Activated T-helper 1 cell treated with anti-CD3 and anti-CD28 coated beads, Interleukin-12 subunit alpha, Interleukin-12 subunit beta, Interleukin-2, Interleukin-4 antibody, amounts not matched to agents 30 ng/mL and 10 ng/mL and 1 ng/mL, durations not matched to agents 14 hours and 24 hours and 36 hours (primary cell): ENCODE measurements at regions not wholly inside any gene's neighbourhood (a gene's known extent, or its start where the extent isn't known, plus 50 kb on each side); places are given as distances from the start of the nearest gene placed in this dataset.

Experiments used
- DNase-seq: peaks from one replicate; pipeline ENCODE4 v3.0.0; 2021; ENCODE audit warnings: low spot score
- H3K27ac Mint-ChIP-seq: one replicate; pipeline ENCODE4 v1.8.0; 2021; ENCODE audit warnings: mild to moderate bottlenecking, mixed read lengths
- H3K27me3 Mint-ChIP-seq: one replicate; pipeline ENCODE4 v1.8.0; 2022; ENCODE audit warnings: mild to moderate bottlenecking, moderate library complexity, mixed read lengths; ENCODE audit not compliant: insufficient read depth
- H3K36me3 Mint-ChIP-seq: one replicate; pipeline ENCODE4 v1.8.0; 2021; ENCODE audit warnings: low read depth, mixed read lengths
- H3K4me1 Mint-ChIP-seq: one replicate; pipeline ENCODE4 v1.8.0; 2021; ENCODE audit warnings: low read depth, mixed read lengths
- H3K4me3 Mint-ChIP-seq: one replicate; pipeline ENCODE4 v1.8.0; 2021; ENCODE audit warnings: mild to moderate bottlenecking, moderate library complexity, mixed read lengths
- H3K9me3 Mint-ChIP-seq: one replicate; pipeline ENCODE4 v1.8.0; 2021; ENCODE audit warnings: mixed read lengths
- intact Hi-C: fragments of 100-400 bp; cut with micrococcal nuclease; formaldehyde crosslinking; loops from one replicate; pipeline ENCODE4 v1.15.1; 2024

DNA sequence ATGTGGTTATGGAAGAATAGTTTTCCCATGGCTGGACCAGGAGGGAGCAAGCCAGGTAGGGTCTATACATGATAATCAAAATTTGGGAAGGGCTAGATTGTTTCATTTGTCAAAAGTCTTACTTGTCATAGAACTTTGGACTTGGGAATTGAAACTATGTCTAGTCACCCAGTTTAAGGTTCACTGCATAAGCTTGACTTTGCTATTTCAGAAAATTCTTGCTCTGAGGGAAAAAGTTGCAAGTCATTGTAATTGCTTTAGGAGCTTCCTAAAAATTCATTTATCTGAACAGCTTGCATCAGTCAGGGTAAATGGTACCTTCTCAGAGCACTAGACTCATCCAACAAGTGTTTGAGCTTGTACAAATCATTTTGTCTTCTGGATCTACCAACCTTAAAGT is 1194.7 kb downstream of the GALC start:
- no peak overlapping the region for H3K27ac Mint-ChIP-seq
- no peak for DNase-seq
- intact Hi-C loops = no loop called here
- no peaks in the 10 kb centered on the region for H3K36me3 Mint-ChIP-seq
- H3K27me3 Mint-ChIP-seq = no peaks in the 10 kb centered on the region
- H3K9me3 Mint-ChIP-seq = peaks cover 3% of the 10 kb centered on the region
- no peaks in the 10 kb centered on the region for H3K4me1 Mint-ChIP-seq
- H3K4me3 Mint-ChIP-seq = no peak overlapping the region

DNA sequence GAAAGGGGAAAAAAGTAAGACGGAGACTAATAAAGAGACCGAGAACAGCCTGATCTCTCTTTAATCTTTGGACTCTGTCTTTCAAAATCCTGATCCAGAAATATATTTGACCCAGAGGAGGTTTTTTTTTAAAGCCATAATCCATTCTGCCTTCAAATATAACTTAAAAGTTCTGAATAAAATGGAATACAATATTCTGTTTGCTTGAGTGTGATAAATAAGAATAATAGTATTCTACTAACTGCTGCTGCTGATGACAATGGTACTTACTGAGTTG is 1196.0 kb downstream of the GALC start:
- no peak for DNase-seq
- intact Hi-C loops = no loop called here
- Mint-ChIP-seq H3K27ac (no peak overlapping the region), H3K36me3 (no peaks in the 10 kb centered on the region), H3K27me3 (no peaks in the 10 kb centered on the region), H3K4me1 (no peaks in the 10 kb centered on the region), H3K4me3 (no peak overlapping the region), H3K9me3 (peaks cover 12% of the 10 kb centered on the region)

DNA sequence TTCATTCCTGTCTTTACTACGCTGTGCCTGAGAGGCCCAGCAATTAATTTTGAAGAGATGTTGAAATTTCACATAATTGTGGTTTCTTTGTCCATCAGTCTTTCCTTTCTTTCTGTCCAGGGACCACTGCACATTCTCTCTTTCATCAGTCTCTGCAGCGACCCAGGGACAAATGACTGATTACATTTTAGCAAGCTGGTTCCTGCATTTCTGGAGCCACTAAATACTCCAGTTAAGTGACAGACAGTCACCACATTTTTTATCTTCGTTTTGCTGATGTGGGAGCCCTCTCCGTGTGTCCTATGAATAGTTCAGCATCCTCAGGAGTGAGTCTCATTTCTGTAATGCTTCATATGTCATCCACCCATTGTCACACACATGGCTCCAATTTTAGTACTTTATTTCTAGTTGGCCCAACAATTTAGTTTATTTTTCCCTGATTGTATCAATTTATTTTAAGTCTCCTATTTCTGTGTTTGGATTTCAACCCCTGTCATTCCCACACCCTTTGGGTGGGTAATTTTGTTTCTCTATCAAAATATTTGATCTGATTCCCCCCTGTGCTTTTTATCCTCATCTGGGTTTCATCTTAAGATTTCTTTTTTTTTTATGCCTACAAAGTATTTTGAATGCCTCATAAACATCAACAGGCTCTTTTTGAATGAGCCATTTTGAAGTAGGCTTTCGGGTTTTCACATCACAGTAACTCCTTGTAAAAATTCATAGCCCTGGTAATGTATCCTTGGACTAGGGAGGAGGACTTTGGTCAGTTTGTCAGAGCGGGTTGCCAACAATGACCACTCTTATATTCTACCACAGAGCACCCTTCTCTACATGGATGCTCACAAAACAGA is 1196.5 kb downstream of the GALC start:
- Mint-ChIP-seq H3K27ac (no peak overlapping the region), H3K27me3 (no peaks in the 10 kb centered on the region), H3K9me3 (peaks cover 12% of the 10 kb centered on the region), H3K4me3 (no peak overlapping the region), H3K36me3 (no peaks in the 10 kb centered on the region), H3K4me1 (no peaks in the 10 kb centered on the region)
- intact Hi-C loops = no loop called here
- no peak for DNase-seq

DNA sequence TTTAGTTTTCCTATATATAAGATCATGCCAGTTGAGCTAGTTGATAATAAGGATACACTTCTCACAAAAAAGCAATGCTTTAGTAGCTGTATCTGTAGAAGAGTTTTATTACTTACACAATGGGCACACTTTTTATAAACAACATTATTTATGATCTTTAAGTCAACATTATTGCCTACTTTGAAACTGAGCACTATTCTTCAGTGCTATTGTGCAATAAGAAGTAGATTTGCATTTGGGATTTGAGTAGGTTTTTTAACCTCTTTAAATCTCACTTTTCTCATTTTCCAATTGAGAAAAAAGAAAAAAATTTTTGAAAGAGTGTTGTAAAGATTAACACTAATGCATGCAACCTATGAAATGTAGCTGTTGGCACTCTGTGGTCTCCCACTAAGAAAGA is 1198.3 kb downstream of the GALC start:
- Mint-ChIP-seq H3K27ac (no peak overlapping the region), H3K9me3 (peaks cover 12% of the 10 kb centered on the region), H3K4me3 (no peak overlapping the region), H3K36me3 (no peaks in the 10 kb centered on the region), H3K27me3 (no peaks in the 10 kb centered on the region), H3K4me1 (no peaks in the 10 kb centered on the region)
- DNase-seq = no peak
- intact Hi-C loops = no loop called here

DNA sequence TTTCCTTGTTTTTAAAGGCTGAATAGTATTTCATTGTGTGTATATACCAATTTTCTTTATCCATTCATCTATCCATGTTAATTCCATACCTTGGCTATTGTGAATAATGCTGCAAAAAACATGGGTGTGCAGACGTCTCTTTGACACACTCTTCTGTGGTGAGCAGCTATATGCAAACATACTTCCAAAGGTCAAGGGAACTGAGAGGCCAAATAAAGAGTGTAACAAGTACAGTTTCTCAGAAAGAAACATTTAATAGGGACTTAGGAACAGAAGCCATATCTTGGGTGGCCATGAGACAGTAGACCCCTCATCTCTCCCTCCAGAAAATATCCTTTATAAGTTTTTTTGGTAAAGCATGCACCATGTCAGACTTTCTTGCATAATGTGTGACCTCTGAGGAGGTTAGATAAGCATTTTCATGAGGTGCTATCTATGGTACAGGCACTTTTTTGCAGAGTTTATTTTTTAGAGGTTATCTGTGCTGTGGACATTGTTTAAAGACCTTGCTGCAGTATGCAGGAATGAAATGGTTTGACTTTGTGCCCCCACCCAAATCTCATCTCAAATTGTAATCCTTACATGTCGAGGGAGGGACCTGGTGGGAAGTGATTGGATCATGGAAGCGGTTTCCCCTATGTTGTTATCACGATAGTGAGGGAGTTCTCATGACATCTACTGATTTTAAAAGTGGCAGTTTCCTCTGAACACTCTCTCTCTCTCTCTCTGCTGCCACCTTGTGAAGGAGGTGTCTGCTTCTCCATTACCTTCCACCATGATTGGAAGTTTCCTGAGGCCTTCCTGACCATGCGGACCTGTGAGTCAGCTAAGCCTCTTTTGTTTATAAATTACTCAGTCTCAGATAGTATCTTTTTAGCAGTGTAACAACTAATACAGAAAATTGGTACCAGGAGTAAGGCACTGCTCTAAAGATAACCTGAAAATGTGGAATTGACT is 1202.3 kb downstream of the GALC start:
- H3K36me3 Mint-ChIP-seq = no peaks in the 10 kb centered on the region
- no peaks in the 10 kb centered on the region for H3K4me1 Mint-ChIP-seq
- H3K27ac Mint-ChIP-seq = no peak overlapping the region
- intact Hi-C loops = no loop called here
- H3K27me3 Mint-ChIP-seq = no peaks in the 10 kb centered on the region
- peaks cover 9% of the 10 kb centered on the region for H3K9me3 Mint-ChIP-seq
- DNase-seq = no peak
- no peak overlapping the region for H3K4me3 Mint-ChIP-seq

DNA sequence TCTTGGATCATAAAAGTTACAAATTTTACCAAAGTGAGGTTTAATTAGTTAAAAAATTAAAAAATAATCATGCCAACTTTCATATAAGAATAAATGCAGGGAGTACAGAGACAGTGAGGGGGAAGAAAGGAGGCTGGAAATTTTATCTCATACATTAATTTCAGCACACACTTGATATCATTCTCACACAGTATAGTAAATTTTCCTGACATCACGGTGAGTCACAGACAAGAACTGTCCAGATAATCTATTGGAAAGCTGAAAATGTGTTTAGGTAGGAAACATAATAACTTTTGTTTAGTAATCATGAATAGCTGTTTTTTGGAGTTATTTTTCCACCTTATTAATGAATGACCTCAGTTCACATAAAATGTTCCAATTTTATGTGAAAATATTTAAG is 1204.8 kb downstream of the GALC start:
- Mint-ChIP-seq H3K36me3 (no peaks in the 10 kb centered on the region), H3K27ac (no peak overlapping the region), H3K9me3 (peaks cover 8% of the 10 kb centered on the region), H3K4me3 (no peak overlapping the region), H3K4me1 (no peaks in the 10 kb centered on the region), H3K27me3 (peaks cover 1% of the 10 kb centered on the region)
- intact Hi-C loops = no loop called here
- DNase-seq = no peak

DNA sequence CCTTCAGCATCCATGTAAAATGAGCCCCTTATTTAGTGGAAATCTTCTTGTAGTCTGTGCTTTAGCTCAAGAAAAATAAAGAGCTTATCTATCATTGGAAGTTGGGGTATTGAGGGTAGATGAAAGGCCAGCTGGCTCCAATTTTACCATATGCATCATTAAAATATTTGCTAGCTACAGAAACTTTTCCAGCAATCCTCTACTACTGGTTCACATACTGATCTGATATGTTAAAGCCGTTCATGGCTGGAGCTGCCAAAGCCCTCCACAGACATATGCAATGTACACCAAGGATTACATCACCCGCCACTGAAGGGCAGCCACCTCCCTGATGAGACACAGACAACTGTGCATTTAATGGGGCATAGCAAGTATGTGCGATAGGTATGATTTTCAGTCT is 1205.3 kb downstream of the GALC start:
- peaks cover 1% of the 10 kb centered on the region for H3K27me3 Mint-ChIP-seq
- intact Hi-C loops = no loop called here
- H3K27ac Mint-ChIP-seq = no peak overlapping the region
- no peak overlapping the region for H3K4me3 Mint-ChIP-seq
- no peaks in the 10 kb centered on the region for H3K4me1 Mint-ChIP-seq
- no peak for DNase-seq
- H3K36me3 Mint-ChIP-seq = no peaks in the 10 kb centered on the region
- peaks cover 5% of the 10 kb centered on the region for H3K9me3 Mint-ChIP-seq

DNA sequence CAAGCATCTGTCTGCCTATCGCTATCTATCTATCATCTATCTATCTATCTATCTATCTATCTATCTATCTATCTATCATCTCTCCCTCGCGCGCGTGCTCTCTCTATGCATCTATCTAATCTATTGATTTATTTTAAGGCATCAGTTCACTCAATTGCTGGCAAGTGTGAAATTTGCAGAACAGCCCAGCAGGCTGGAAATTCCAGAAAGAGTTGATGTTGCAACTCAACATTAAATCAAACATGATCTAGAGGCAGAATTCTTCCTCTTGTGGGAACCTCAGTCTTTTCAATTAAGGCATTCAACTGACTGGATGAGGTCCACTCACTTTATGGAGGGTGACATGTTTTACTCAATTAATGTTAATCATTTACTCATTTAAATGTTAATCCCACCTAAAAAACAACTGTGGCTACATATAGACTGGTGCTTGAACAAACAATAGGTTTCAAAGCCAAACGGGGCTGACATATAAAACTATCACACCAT is 1210.8 kb downstream of the GALC start:
- Mint-ChIP-seq H3K9me3 (peaks cover 13% of the 10 kb centered on the region), H3K4me3 (no peak overlapping the region), H3K36me3 (no peaks in the 10 kb centered on the region), H3K27ac (no peak overlapping the region), H3K27me3 (peaks cover 1% of the 10 kb centered on the region), H3K4me1 (no peaks in the 10 kb centered on the region)
- DNase-seq = no peak
- intact Hi-C loops = no loop called here

DNA sequence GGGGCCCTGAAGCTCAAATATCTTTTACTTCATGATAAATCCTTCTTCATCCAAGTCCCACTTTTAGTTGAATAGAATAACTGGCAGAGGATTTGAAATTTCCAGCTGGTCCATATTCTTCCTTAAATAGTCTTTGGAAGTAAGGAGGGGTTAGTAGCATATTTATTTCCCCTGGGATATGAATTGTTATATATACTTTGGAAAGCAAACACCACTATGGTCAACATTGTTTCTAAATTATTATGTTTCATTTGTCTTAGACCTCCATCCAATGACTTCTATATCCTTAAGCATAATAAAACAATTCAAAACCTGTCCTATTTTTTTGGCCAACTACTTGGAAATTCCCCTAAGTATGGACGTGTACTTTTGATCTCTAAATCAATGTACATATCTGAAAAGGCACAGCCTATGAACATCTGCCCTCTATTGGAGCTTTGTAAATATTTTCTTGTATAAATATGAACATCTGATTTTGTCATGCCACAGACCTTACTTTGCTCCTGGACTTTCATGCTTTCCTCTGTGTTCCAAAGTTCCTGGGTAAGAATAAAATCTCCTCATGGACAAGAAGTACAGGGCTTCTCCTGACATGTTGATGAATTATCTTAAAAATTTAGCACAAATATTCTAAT is 1212.0 kb downstream of the GALC start:
- DNase-seq = no peak
- Mint-ChIP-seq H3K36me3 (no peaks in the 10 kb centered on the region), H3K27me3 (peaks cover 1% of the 10 kb centered on the region), H3K9me3 (peaks cover 13% of the 10 kb centered on the region), H3K4me3 (no peak overlapping the region), H3K27ac (no peak overlapping the region), H3K4me1 (no peaks in the 10 kb centered on the region)
- intact Hi-C loops = no loop called here

DNA sequence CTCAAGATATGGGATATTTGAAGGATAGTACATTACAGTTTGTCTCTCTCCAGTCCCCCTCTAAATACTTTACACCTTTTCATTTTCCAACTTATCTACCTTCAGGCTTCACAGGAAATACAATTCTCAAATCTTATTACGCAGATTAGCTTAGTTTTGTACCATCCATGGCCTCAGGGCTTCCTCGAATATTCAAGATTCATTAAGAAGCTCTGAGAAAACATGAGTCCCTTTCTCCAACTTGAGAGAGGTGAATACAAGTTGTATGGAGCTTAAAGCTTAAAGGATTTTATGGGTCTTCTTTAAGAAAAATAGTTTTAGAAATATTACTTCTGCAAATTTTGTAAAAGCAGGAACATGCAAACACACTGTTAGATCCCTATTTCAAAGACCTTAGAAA is 1212.5 kb downstream of the GALC start:
- no peaks in the 10 kb centered on the region for H3K4me1 Mint-ChIP-seq
- H3K36me3 Mint-ChIP-seq = no peaks in the 10 kb centered on the region
- H3K4me3 Mint-ChIP-seq = no peak overlapping the region
- intact Hi-C loops = no loop called here
- peaks cover 1% of the 10 kb centered on the region for H3K27me3 Mint-ChIP-seq
- H3K27ac Mint-ChIP-seq = no peak overlapping the region
- no peak for DNase-seq
- H3K9me3 Mint-ChIP-seq = peaks cover 13% of the 10 kb centered on the region

DNA sequence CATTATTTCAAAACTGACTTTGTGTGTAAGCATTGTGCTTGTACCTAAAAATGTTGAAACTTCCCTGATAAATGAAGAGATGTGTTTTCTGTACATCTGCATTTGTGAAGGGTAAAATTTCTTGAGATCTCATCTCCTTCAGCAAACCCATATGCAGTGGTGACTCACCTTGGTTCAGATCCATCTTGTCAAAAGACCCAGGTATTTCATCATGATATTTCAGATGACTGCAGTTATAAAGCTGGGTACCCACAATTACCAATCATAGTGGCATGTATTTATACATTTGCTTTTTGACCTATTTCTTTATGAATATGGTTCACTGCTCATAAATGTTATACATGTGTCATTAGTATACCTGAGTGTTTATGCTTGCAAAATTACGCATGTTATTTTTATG is 1213.6 kb downstream of the GALC start:
- Mint-ChIP-seq H3K36me3 (no peaks in the 10 kb centered on the region), H3K4me3 (no peak overlapping the region)
- DNase-seq = no peak

DNA sequence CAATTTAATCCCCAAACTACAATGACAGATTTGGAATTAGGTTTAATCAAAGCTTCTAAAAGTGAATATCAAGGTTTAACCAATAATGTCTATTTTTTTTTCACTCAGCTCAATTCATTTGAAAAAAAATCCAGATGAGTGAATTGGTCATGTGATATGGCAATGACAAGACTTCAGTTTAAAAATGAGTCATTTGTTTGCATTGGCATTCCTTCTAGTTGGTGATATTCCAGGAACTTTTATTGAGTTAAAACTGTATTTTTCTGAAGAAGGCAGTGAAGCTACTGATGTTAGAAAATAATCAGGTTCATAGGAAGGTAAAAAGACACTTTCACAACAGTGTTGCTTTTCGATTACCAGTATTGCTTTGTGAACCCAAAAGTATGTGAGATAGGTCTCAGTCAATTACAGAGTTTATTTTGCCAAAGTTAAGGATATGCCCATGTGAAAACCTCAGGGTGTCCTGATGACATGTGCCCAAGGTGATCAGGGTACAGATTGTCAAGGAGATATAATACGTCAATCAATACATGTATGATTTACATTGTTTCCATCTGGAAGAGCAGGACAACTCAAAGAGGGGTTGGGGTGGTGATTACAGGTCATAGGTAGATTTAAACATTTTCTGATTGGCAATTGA is 1214.9 kb downstream of the GALC start:
- no peaks in the 10 kb centered on the region for H3K27me3 Mint-ChIP-seq
- H3K27ac Mint-ChIP-seq = no peak overlapping the region
- H3K9me3 Mint-ChIP-seq = peaks cover 23% of the 10 kb centered on the region
- no peak for DNase-seq
- intact Hi-C loops = no loop called here
- no peak overlapping the region for H3K4me3 Mint-ChIP-seq
- no peaks in the 10 kb centered on the region for H3K4me1 Mint-ChIP-seq
- no peaks in the 10 kb centered on the region for H3K36me3 Mint-ChIP-seq

More for the DNA sequence above, 1213.6 kb downstream of the GALC start:
- H3K9me3 Mint-ChIP-seq = peaks cover 16% of the 10 kb centered on the region
- intact Hi-C loops = no loop called here
- H3K27me3 Mint-ChIP-seq = peaks cover 1% of the 10 kb centered on the region
- H3K27ac Mint-ChIP-seq = no peak overlapping the region
- no peaks in the 10 kb centered on the region for H3K4me1 Mint-ChIP-seq
